Neural progenitor cell (in vitro differentiated cells): ENCODE measurements at regions not wholly inside any gene's neighbourhood (a gene's known extent, or its start where the extent isn't known, plus 50 kb on each side); places are given as distances from the start of the nearest gene placed in this dataset.
"Not testable (repeated sequence)": the region's sequence is repeated elsewhere in the genome, so short reads cannot be mapped to it uniquely, and the experiment has no call there.

Experiments used
- DNase-seq: peaks from one replicate; pipeline ENCODE4 v3.0.0-alpha.2; 2016; ENCODE audit warnings: low spot score
- H2AFZ ChIP-seq: fragments of 200-600 bp; sonication (generic); replicated peaks from 2 replicates; pipeline ENCODE4 v1.6.1; 2016; ENCODE audit warnings: antibody characterized with exemption
- H3F3A ChIP-seq: fragments of 200-600 bp; sonication (generic); 2 replicates; pipeline ENCODE4 v1.6.1; 2016; ENCODE audit warnings: antibody characterized with exemption, low read depth
- H3K27ac ChIP-seq: fragments of 200-600 bp; sonication (generic); 2 replicates; pipeline ENCODE4 v1.5.1; 2016; ENCODE audit warnings: mild to moderate bottlenecking
- H3K27me3 ChIP-seq: fragments of 200-600 bp; sonication (generic); 2 replicates; pipeline ENCODE4 v1.6.1; 2016; ENCODE audit warnings: mild to moderate bottlenecking, moderate library complexity
- H3K36me3 ChIP-seq: fragments of 200-600 bp; sonication (generic); 2 replicates; pipeline ENCODE4 v1.5.1; 2016
- H3K4me1 ChIP-seq: fragments of 200-600 bp; sonication (generic); 2 replicates; pipeline ENCODE4 v1.6.1; 2016; ENCODE audit warnings: mixed run types
- H3K4me2 ChIP-seq: fragments of 200-600 bp; sonication (generic); 2 replicates; pipeline ENCODE4 v1.6.1; 2016
- H3K4me3 ChIP-seq: fragments of 200-600 bp; sonication (generic); 2 replicates; pipeline ENCODE4 v1.5.1; 2016
- H3K79me2 ChIP-seq: fragments of 200-600 bp; sonication (generic); 2 replicates; pipeline ENCODE4 v1.6.1; 2016; ENCODE audit warnings: low read depth
- H3K9ac ChIP-seq: fragments of 200-600 bp; sonication (generic); 2 replicates; pipeline ENCODE4 v1.6.1; 2016
- H3K9me3 ChIP-seq: fragments of 200-600 bp; sonication (generic); 2 replicates; pipeline ENCODE4 v1.5.1; 2016; ENCODE audit warnings: low read depth
- H4K20me1 ChIP-seq: fragments of 200-600 bp; sonication (generic); 2 replicates; pipeline ENCODE4 v1.6.1; 2016; ENCODE audit warnings: low read depth
- H3K27ac Mint-ChIP-seq: 3 replicates; pipeline ENCODE4 v1.8.0; 2021; ENCODE audit warnings: mixed read lengths
- H3K27me3 Mint-ChIP-seq: 2 replicates; pipeline ENCODE4 v1.8.0; 2022; ENCODE audit warnings: low read depth, mild to moderate bottlenecking, inconsistent platforms, moderate library complexity, mixed read lengths; ENCODE audit not compliant: insufficient read depth
- H3K36me3 Mint-ChIP-seq: 3 replicates; pipeline ENCODE4 v1.8.0; 2021; ENCODE audit warnings: mixed read lengths
- H3K4me1 Mint-ChIP-seq: 3 replicates; pipeline ENCODE4 v1.8.0; 2021; ENCODE audit warnings: mixed read lengths
- H3K4me3 Mint-ChIP-seq: 3 replicates; pipeline ENCODE4 v1.8.0; 2021; ENCODE audit warnings: mild to moderate bottlenecking, moderate library complexity, mixed read lengths
- H3K9me3 Mint-ChIP-seq: 3 replicates; pipeline ENCODE4 v1.8.0; 2020; ENCODE audit warnings: mixed read lengths
- CTCF ChIP-seq: fragments of 200-600 bp; sonication (generic); IDR thresholded peaks from 2 replicates; pipeline ENCODE4 v1.5.1; 2017; ENCODE audit warnings: antibody characterized with exemption, mild to moderate bottlenecking
- EZH2 ChIP-seq: fragments of 200-600 bp; sonication (generic); IDR thresholded peaks from 2 replicates; pipeline ENCODE4 v1.6.1; 2017; ENCODE audit warnings: antibody characterized with exemption, mild to moderate bottlenecking, moderate library complexity
- EZH2phosphoT487 ChIP-seq: fragments of 200-600 bp; sonication (generic); IDR thresholded peaks from 2 replicates; pipeline ENCODE4 v1.6.1; 2017; ENCODE audit warnings: antibody characterized with exemption

GRCh38 chr10:81200801-81201200, 663.1 kb downstream of the SH2D4B start:
- Histone ChIP-seq H3K9me3 (no peaks in the 10 kb centered on the region), H3K36me3 (no peaks in the 10 kb centered on the region), H2AFZ (no peak overlapping the region), H3F3A (no peaks in the 10 kb centered on the region), H4K20me1 (no peaks in the 10 kb centered on the region), H3K4me1 (no peaks in the 10 kb centered on the region), H3K9ac (no peak overlapping the region), H3K4me3 (no peak overlapping the region), H3K4me2 (no peak overlapping the region), H3K27ac (no peak overlapping the region), H3K79me2 (no peaks in the 10 kb centered on the region), H3K27me3 (no peaks in the 10 kb centered on the region)
- DNase-seq: no peak
- H3K9me3 Mint-ChIP-seq: no peaks in the 10 kb centered on the region
- no peak overlapping the region for H3K4me3 Mint-ChIP-seq
- H3K36me3 Mint-ChIP-seq: no peaks in the 10 kb centered on the region
- TF ChIP-seq EZH2phosphoT487: no peak
- no peak for TF ChIP-seq EZH2
- no peak for TF ChIP-seq CTCF
- H3K27me3 Mint-ChIP-seq: no peaks in the 10 kb centered on the region
- no peaks in the 10 kb centered on the region for H3K4me1 Mint-ChIP-seq
- no peak overlapping the region for H3K27ac Mint-ChIP-seq

GRCh38 chr10:81207359-81207758, 667.6 kb upstream of the NRG3 start:
- H3K27me3 Mint-ChIP-seq, H3K27ac ChIP-seq, H3K36me3 Mint-ChIP-seq, H3K9ac ChIP-seq, H3K27me3 ChIP-seq, H3K9me3 ChIP-seq, H3K36me3 ChIP-seq, H3K27ac Mint-ChIP-seq, H3K4me3 ChIP-seq, DNase-seq, H3K4me2 ChIP-seq, H3F3A ChIP-seq, H4K20me1 ChIP-seq, H3K4me1 Mint-ChIP-seq, H3K4me3 Mint-ChIP-seq, H3K9me3 Mint-ChIP-seq, H3K4me1 ChIP-seq, H3K79me2 ChIP-seq, H2AFZ ChIP-seq: not testable (repeated sequence)

GRCh38 chr10:81213370-81213769, 661.6 kb upstream of the NRG3 start:
- H2AFZ ChIP-seq: no peak overlapping the region
- no peaks in the 10 kb centered on the region for H3K27me3 ChIP-seq
- Mint-ChIP-seq H3K36me3 (no peaks in the 10 kb centered on the region), H3K4me1 (no peaks in the 10 kb centered on the region), H3K27ac (no peak overlapping the region), H3K9me3 (no peaks in the 10 kb centered on the region), H3K27me3 (no peaks in the 10 kb centered on the region), H3K4me3 (no peak overlapping the region)
- H3F3A ChIP-seq: no peaks in the 10 kb centered on the region
- no peaks in the 10 kb centered on the region for H3K36me3 ChIP-seq
- no peak overlapping the region for H3K9ac ChIP-seq
- DNase-seq: no peak
- no peak overlapping the region for H3K4me2 ChIP-seq
- H4K20me1 ChIP-seq: no peaks in the 10 kb centered on the region
- no peaks in the 10 kb centered on the region for H3K4me1 ChIP-seq
- no peak overlapping the region for H3K27ac ChIP-seq
- no peaks in the 10 kb centered on the region for H3K79me2 ChIP-seq
- no peaks in the 10 kb centered on the region for H3K9me3 ChIP-seq
- TF ChIP-seq EZH2phosphoT487 (no peak), EZH2 (no peak), CTCF (no peak)
- no peak overlapping the region for H3K4me3 ChIP-seq

- no peak overlapping the region for H3K4me3 ChIP-seq
- H3K4me3 Mint-ChIP-seq: no peak overlapping the region
- no peak overlapping the region for H2AFZ ChIP-seq
- no peaks in the 10 kb centered on the region for H4K20me1 ChIP-seq
- no peaks in the 10 kb centered on the region for H3F3A ChIP-seq
- no peaks in the 10 kb centered on the region for H3K4me1 ChIP-seq
- no peak overlapping the region for H3K9ac ChIP-seq
- H3K9me3 Mint-ChIP-seq: no peaks in the 10 kb centered on the region
- no peaks in the 10 kb centered on the region for H3K36me3 ChIP-seq
- no peaks in the 10 kb centered on the region for H3K79me2 ChIP-seq
- no peaks in the 10 kb centered on the region for H3K27me3 Mint-ChIP-seq
- H3K27ac Mint-ChIP-seq: no peak overlapping the region
- no peaks in the 10 kb centered on the region for H3K4me1 Mint-ChIP-seq
- H3K27me3 ChIP-seq: no peaks in the 10 kb centered on the region
- H3K36me3 Mint-ChIP-seq: no peaks in the 10 kb centered on the region
- no peak overlapping the region for H3K27ac ChIP-seq
- H3K9me3 ChIP-seq: no peaks in the 10 kb centered on the region
- no peak for DNase-seq
- TF ChIP-seq EZH2phosphoT487 (no peak), CTCF (no peak), EZH2 (no peak)
- no peak overlapping the region for H3K4me2 ChIP-seq
These were observed 659.5 kb upstream of the NRG3 start for GRCh38 chr10:81215498-81215897.
